Astrocyte (in vitro differentiated cells and primary cell): ENCODE measurements at regions not wholly inside any gene's neighbourhood (a gene's known extent, or its start where the extent isn't known, plus 50 kb on each side); places are given as distances from the start of the nearest gene placed in this dataset.

ENCODE experiments used
- DNase-seq: peaks from one replicate; pipeline ENCODE4 v3.0.0-alpha.2; 2010; ENCODE audit warnings: low read depth
- FAIRE-seq: peaks from 2 replicates; lab custom pipeline; 2011; peaks lifted over from hg19 to GRCh38; lab: Jason Lieb, UNC
- H2AFZ ChIP-seq: 2 replicates; pipeline ENCODE4 v1.6.0; 2012; ENCODE audit warnings: low read depth, low read length, inconsistent platforms
- H3K27ac ChIP-seq: 2 replicates; pipeline ENCODE4 v1.5.1; 2011; ENCODE audit warnings: low read depth, low read length, inconsistent platforms
- H3K27me3 ChIP-seq: 2 replicates; pipeline ENCODE4 v1.6.0; 2011; ENCODE audit warnings: low read length, inconsistent platforms; ENCODE audit not compliant: insufficient read depth
- H3K36me3 ChIP-seq: 2 replicates; pipeline ENCODE4 v1.5.1; 2011; ENCODE audit warnings: low read length, inconsistent platforms; ENCODE audit not compliant: insufficient read depth
- H3K4me1 ChIP-seq: 2 replicates; pipeline ENCODE4 v1.5.1; 2011; ENCODE audit warnings: low read length, inconsistent platforms; ENCODE audit not compliant: insufficient read depth
- H3K4me2 ChIP-seq: 2 replicates; pipeline ENCODE4 v1.6.0; 2012; ENCODE audit warnings: low read length, inconsistent platforms
- H3K4me3 ChIP-seq: 2 replicates; pipeline ENCODE4 v1.5.1; 2011; ENCODE audit warnings: low read depth, mild to moderate bottlenecking, low read length, inconsistent platforms; ENCODE audit not compliant: insufficient read depth
- H3K79me2 ChIP-seq: 2 replicates; pipeline ENCODE4 v1.6.0; 2012; ENCODE audit warnings: mild to moderate bottlenecking, low read length, inconsistent platforms; ENCODE audit not compliant: insufficient read depth
- H3K9ac ChIP-seq: 2 replicates; pipeline ENCODE4 v1.6.0; 2012; ENCODE audit warnings: mild to moderate bottlenecking, low read length, inconsistent platforms
- H3K9me3 ChIP-seq: 2 replicates; pipeline ENCODE4 v1.5.1; 2012; ENCODE audit warnings: low read depth, mild to moderate bottlenecking, low read length, inconsistent platforms; ENCODE audit not compliant: insufficient read depth
- H4K20me1 ChIP-seq: 2 replicates; pipeline ENCODE4 v1.6.0; 2012; ENCODE audit warnings: low read length, inconsistent platforms; ENCODE audit not compliant: insufficient read depth
- H3K27ac Mint-ChIP-seq: one replicate; pipeline ENCODE4 v1.8.0; 2021; ENCODE audit warnings: mild to moderate bottlenecking, mixed read lengths; ENCODE audit not compliant: unreplicated experiment
- H3K27me3 Mint-ChIP-seq: one replicate; pipeline ENCODE4 v1.8.0; 2021; ENCODE audit warnings: low read depth, mixed read lengths; ENCODE audit not compliant: unreplicated experiment
- H3K36me3 Mint-ChIP-seq: one replicate; pipeline ENCODE4 v1.8.0; 2021; ENCODE audit warnings: low read depth, mixed read lengths; ENCODE audit not compliant: unreplicated experiment
- H3K4me1 Mint-ChIP-seq: one replicate; pipeline ENCODE4 v1.8.0; 2021; ENCODE audit warnings: low read depth, mixed read lengths; ENCODE audit not compliant: unreplicated experiment
- H3K4me3 Mint-ChIP-seq: one replicate; pipeline ENCODE4 v1.8.0; 2021; ENCODE audit warnings: mild to moderate bottlenecking, moderate library complexity, mixed read lengths; ENCODE audit not compliant: unreplicated experiment
- H3K9me3 Mint-ChIP-seq: one replicate; pipeline ENCODE4 v1.8.0; 2021; ENCODE audit warnings: mild to moderate bottlenecking, mixed read lengths; ENCODE audit not compliant: unreplicated experiment
- CTCF ChIP-seq: IDR thresholded peaks from 2 replicates; pipeline ENCODE4 v1.5.1; 2011; ENCODE audit warnings: low read depth, mild to moderate bottlenecking, inconsistent platforms, low read length, moderate library complexity; ENCODE audit not compliant: insufficient read depth
- EZH2 ChIP-seq: IDR thresholded peaks from 2 replicates; pipeline ENCODE4 v1.6.1; 2012; ENCODE audit warnings: mild to moderate bottlenecking, low read length, inconsistent platforms; ENCODE audit not compliant: insufficient read depth

- TF ChIP-seq CTCF (no peak), EZH2 (no peak)
- Mint-ChIP-seq H3K36me3 (no peaks in the 10 kb centered on the region), H3K9me3 (no peaks in the 10 kb centered on the region), H3K27me3 (peaks cover 4% of the 10 kb centered on the region), H3K27ac (no peak overlapping the region), H3K4me3 (no peak overlapping the region), H3K4me1 (no peaks in the 10 kb centered on the region)
- no peaks in the 10 kb centered on the region for H3K36me3 ChIP-seq
- no peak for FAIRE-seq
- H2AFZ ChIP-seq, result no peak overlapping the region
- H3K79me2 ChIP-seq, result no peaks in the 10 kb centered on the region
- no peaks in the 10 kb centered on the region for H3K9me3 ChIP-seq
- H3K9ac ChIP-seq, result no peak overlapping the region
- H3K27me3 ChIP-seq, result peaks cover 16% of the 10 kb centered on the region
- DNase-seq, result no peak
- H3K4me1 ChIP-seq, result no peaks in the 10 kb centered on the region
- no peaks in the 10 kb centered on the region for H4K20me1 ChIP-seq
- H3K4me2 ChIP-seq, result no peak overlapping the region
- no peak overlapping the region for H3K27ac ChIP-seq
- H3K4me3 ChIP-seq, result no peak overlapping the region
These were observed 59.5 kb downstream of the FRMPD3 start for GRCh38 chrX:107508925-107509324.

DNA sequence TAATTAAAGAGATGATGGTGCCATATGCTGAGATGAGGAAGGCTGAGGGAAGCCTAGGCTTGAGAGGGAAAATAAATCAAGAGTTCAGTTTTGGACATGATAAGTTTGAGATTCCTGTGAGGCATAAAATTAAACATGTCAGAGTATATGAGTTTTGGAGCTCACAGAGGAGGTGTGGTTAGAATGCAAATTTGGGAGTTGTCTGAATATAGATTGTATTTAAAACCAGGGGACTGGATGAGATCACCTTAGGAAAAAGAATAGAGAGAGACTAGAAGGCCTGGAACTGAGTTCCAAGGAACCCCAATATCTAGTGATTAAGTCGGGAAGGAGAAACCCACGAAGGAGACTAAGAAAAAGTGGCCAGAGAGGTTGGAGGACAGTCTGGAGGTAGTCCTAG is 65.5 kb downstream of the FRMPD3 start:
- H3K27ac Mint-ChIP-seq, result no peak overlapping the region
- H3K4me2 ChIP-seq, result no peak overlapping the region
- no peaks in the 10 kb centered on the region for H3K79me2 ChIP-seq
- H3K36me3 Mint-ChIP-seq, result no peaks in the 10 kb centered on the region
- no peaks in the 10 kb centered on the region for H3K9me3 ChIP-seq
- H3K4me3 Mint-ChIP-seq, result no peak overlapping the region
- peaks cover 13% of the 10 kb centered on the region for H3K27me3 Mint-ChIP-seq
- no peak for DNase-seq
- H4K20me1 ChIP-seq, result no peaks in the 10 kb centered on the region
- no peaks in the 10 kb centered on the region for H3K36me3 ChIP-seq
- FAIRE-seq, result no peak
- no peaks in the 10 kb centered on the region for H3K4me1 ChIP-seq
- TF ChIP-seq EZH2 (no peak), CTCF (no peak)
- no peak overlapping the region for H3K9ac ChIP-seq
- H3K4me3 ChIP-seq, result no peak overlapping the region
- no peaks in the 10 kb centered on the region for H3K4me1 Mint-ChIP-seq
- H3K27ac ChIP-seq, result no peak overlapping the region
- peaks cover 3% of the 10 kb centered on the region for H3K27me3 ChIP-seq
- no peak overlapping the region for H2AFZ ChIP-seq
- H3K9me3 Mint-ChIP-seq, result no peaks in the 10 kb centered on the region

GRCh38 chrX:107521877-107522586 is 72.6 kb downstream of the FRMPD3 start:
- H3K36me3 Mint-ChIP-seq, result no peaks in the 10 kb centered on the region
- Histone ChIP-seq H3K79me2 (no peaks in the 10 kb centered on the region), H3K4me3 (no peak overlapping the region), H2AFZ (no peak overlapping the region), H3K27me3 (peaks cover 3% of the 10 kb centered on the region), H3K4me2 (no peak overlapping the region), H3K9ac (no peak overlapping the region), H4K20me1 (no peaks in the 10 kb centered on the region), H3K4me1 (no peaks in the 10 kb centered on the region), H3K36me3 (no peaks in the 10 kb centered on the region), H3K9me3 (no peaks in the 10 kb centered on the region), H3K27ac (no peak overlapping the region)
- TF ChIP-seq CTCF, result no peak
- no peak for TF ChIP-seq EZH2
- H3K27ac Mint-ChIP-seq, result no peak overlapping the region
- no peaks in the 10 kb centered on the region for H3K4me1 Mint-ChIP-seq
- no peaks in the 10 kb centered on the region for H3K9me3 Mint-ChIP-seq
- FAIRE-seq, result no peak
- H3K27me3 Mint-ChIP-seq, result peaks cover 17% of the 10 kb centered on the region
- DNase-seq, result no peak
- no peak overlapping the region for H3K4me3 Mint-ChIP-seq
